HepG2 (cell line): ENCODE measurements at regions not wholly inside any gene's neighbourhood (a gene's known extent, or its start where the extent isn't known, plus 50 kb on each side); places are given as distances from the start of the nearest gene placed in this dataset.

Experiments
- ATAC-seq: fragments of 200-7000 bp; cut with Tn5 transposase; 3 replicates; pipeline ENCODE4 v1.9.1; 2020; ENCODE audit warnings: mild to moderate bottlenecking, moderate library complexity
- BruUV-seq: library from RNA; stranded (reverse); fragments of 400-500 nt; replicated peaks from 2 replicates; lab custom pipeline; 2021; lab: Mats Ljungman, UMichigan
- CTCF ChIA-PET: fragments of 300-600 bp; formaldehyde crosslinking; extraction: SDS; loops from one replicate; lab custom pipeline; 2021; ENCODE audit warnings: low total read pairs, inconsistent platforms, low intra/inter-chr PET ratio; lab: Yijun Ruan, JAX
- POLR2A ChIA-PET: fragments of 350-600 bp; sonication (Branson Sonifier 250); formaldehyde crosslinking; loops from one replicate; lab custom pipeline; 2020; ENCODE audit warnings: antibody characterized with exemption, inconsistent platforms; lab: Yijun Ruan, JAX
- DNase-seq: peaks from one replicate; pipeline ENCODE4 v3.0.0-alpha.2; 2015; ENCODE audit warnings: low spot score
- FAIRE-seq: peaks from 3 replicates; lab custom pipeline; 2011; peaks lifted over from hg19 to GRCh38; lab: Jason Lieb, UNC
- H2AFZ ChIP-seq: one replicate; pipeline ENCODE4 v1.6.1; 2011; ENCODE audit warnings: low read length, inconsistent platforms
- H3K27ac ChIP-seq: fragments of 300-600 bp; 3 replicates; pipeline ENCODE4 v1.8.0; 2011; ENCODE audit warnings: mixed run types, mild to moderate bottlenecking, mixed read lengths, low read length, inconsistent platforms; ENCODE audit not compliant: insufficient read depth; ENCODE audit errors: extremely low read length
- H3K27me3 ChIP-seq, 2 experiments: fragments of 200-600 bp in 1 of 2; 2 replicates in 1 of 2; 3 replicates in 1 of 2; pipeline versions ENCODE4 v1.6.0 to v1.8.0; 2011; ENCODE audit warnings: low read length in 2 of 2, mild to moderate bottlenecking in 2 of 2, moderate library complexity in 2 of 2, inconsistent platforms in 1 of 2; ENCODE audit not compliant: insufficient read depth in 2 of 2, control insufficient read depth in 1 of 2
- H3K36me3 ChIP-seq, 2 experiments: fragments of 200-600 bp in 1 of 2; replicated peaks in 1 of 2; 2 replicates in 1 of 2; 3 replicates in 1 of 2; pipeline versions ENCODE4 v1.5.1 to v1.8.0; 2011; ENCODE audit warnings: low read length in 2 of 2, inconsistent platforms in 1 of 2; ENCODE audit not compliant: insufficient read depth in 2 of 2, control insufficient read depth in 1 of 2
- H3K4me1 ChIP-seq: 2 replicates; pipeline ENCODE4 v1.5.1; 2012; ENCODE audit warnings: low read length, inconsistent platforms; ENCODE audit not compliant: insufficient read depth
- H3K4me2 ChIP-seq: 2 replicates; pipeline ENCODE4 v1.6.0; 2011; ENCODE audit warnings: low read depth, low read length, inconsistent platforms
- H3K4me3 ChIP-seq, 3 experiments: fragments of 200-600 bp in 1 of 3; sonication (generic), shearing (Covaris generic) in 1 of 3; replicated peaks in 1 of 3; 2 replicates each; pipeline ENCODE4 v1.5.1; 2011 to 2016; ENCODE audit warnings: low read length in 3 of 3, inconsistent platforms in 2 of 3, low read depth in 2 of 3, mild to moderate bottlenecking in 2 of 3, control low read depth in 1 of 3, mixed read lengths in 1 of 3; ENCODE audit not compliant: insufficient read depth in 1 of 3
- H3K79me2 ChIP-seq: one replicate; pipeline ENCODE4 v1.6.1; 2011; ENCODE audit warnings: low read length, inconsistent platforms; ENCODE audit not compliant: insufficient read depth
- H3K9ac ChIP-seq: 2 replicates; pipeline ENCODE4 v1.6.0; 2011; ENCODE audit warnings: mild to moderate bottlenecking, low read depth, low read length, inconsistent platforms; ENCODE audit not compliant: insufficient read depth
- H3K9me3 ChIP-seq: 2 replicates; pipeline ENCODE4 v1.5.1; 2012; ENCODE audit warnings: mild to moderate bottlenecking, low read length
- H4K20me1 ChIP-seq: 2 replicates; pipeline ENCODE4 v1.6.0; 2011; ENCODE audit warnings: inconsistent platforms, mild to moderate bottlenecking, low read length, moderate library complexity; ENCODE audit not compliant: insufficient read depth
- CHD4 ChIP-seq: fragments of 200-600 bp; sonication (generic); IDR thresholded peaks from 2 replicates; pipeline ENCODE4 v1.7.0; 2017; ENCODE audit warnings: mild to moderate bottlenecking, low read length, borderline replicate concordance
- EP300 ChIP-seq, 3 experiments: sonication (generic) in 1 of 3; formaldehyde crosslinking in 1 of 3; IDR thresholded peaks; 2 replicates each; pipeline versions ENCODE4 v1.5.1 to v1.6.1; 2011 to 2020; ENCODE audit warnings: low read depth in 2 of 3, low read length in 2 of 3, borderline replicate concordance in 1 of 3, improper control_type of control experiment in 1 of 3, mild to moderate bottlenecking in 1 of 3, missing genetic modification reagents in 1 of 3, moderate library complexity in 1 of 3
- GPN1 ChIP-seq: sonication (generic); formaldehyde crosslinking; IDR thresholded peaks from 2 replicates; pipeline ENCODE4 v1.5.1; 2020; ENCODE audit warnings: missing genetic modification reagents, borderline replicate concordance
- HNF4A ChIP-seq: sonication (generic); formaldehyde crosslinking; IDR thresholded peaks from 2 replicates; pipeline ENCODE4 v1.4.0; 2020; ENCODE audit warnings: missing genetic modification reagents
- HNRNPLL ChIP-seq: fragments of 200-400 bp; formaldehyde crosslinking; IDR thresholded peaks from 2 replicates; pipeline ENCODE4 v1.6.1; 2017; ENCODE audit warnings: mild to moderate bottlenecking, low read depth, low read length; ENCODE audit not compliant: poor library complexity, severe bottlenecking
- MBD4 ChIP-seq: IDR thresholded peaks from 2 replicates; pipeline ENCODE4 v1.6.1; 2012; ENCODE audit warnings: low read length, inconsistent platforms, borderline replicate concordance
- MEIS2 ChIP-seq: sonication (generic); formaldehyde crosslinking; IDR thresholded peaks from 2 replicates; pipeline ENCODE4 v1.9.0; 2021; ENCODE audit warnings: mild to moderate bottlenecking, missing genetic modification reagents
- MIER3 ChIP-seq: IDR thresholded peaks from 2 replicates; pipeline ENCODE4 v1.6.1; 2016; ENCODE audit warnings: missing compliant biosample characterization, borderline replicate concordance
- MLX ChIP-seq: IDR thresholded peaks from 2 replicates; pipeline ENCODE4 v1.6.1; 2016
- NFE2L2 ChIP-seq: fragments of 150-350 bp; IDR thresholded peaks from 2 replicates; pipeline ENCODE4 v1.6.1; 2014; ENCODE audit warnings: low read length
- NONO ChIP-seq, 2 experiments: fragments of 450-650 bp in 1 of 2; sonication (generic) in 1 of 2; formaldehyde crosslinking in 1 of 2; IDR thresholded peaks in 1 of 2; conservative IDR thresholded peaks in 1 of 2; 2 replicates each; pipeline versions ENCODE4 v1.6.1 to v1.8.0; 2017 to 2022; ENCODE audit warnings: mild to moderate bottlenecking in 1 of 2, missing genetic modification reagents in 1 of 2, moderate library complexity in 1 of 2
- RAD51 ChIP-seq: fragments of 450-650 bp; IDR thresholded peaks from 2 replicates; pipeline ENCODE4 v1.6.1; 2016; ENCODE audit warnings: borderline replicate concordance
- SMAD3 ChIP-seq: sonication (generic); formaldehyde crosslinking; IDR thresholded peaks from 2 replicates; pipeline ENCODE4 v1.4.0; 2020; ENCODE audit warnings: missing genetic modification reagents
- ZBTB46 ChIP-seq: sonication (generic); formaldehyde crosslinking; IDR thresholded peaks from 2 replicates; pipeline ENCODE4 v1.4.0; 2020; ENCODE audit warnings: mild to moderate bottlenecking, missing genetic modification reagents, borderline replicate concordance
- ZIK1 ChIP-seq: sonication (generic); formaldehyde crosslinking; IDR thresholded peaks from 2 replicates; pipeline ENCODE4 v1.5.0; 2020; ENCODE audit warnings: mild to moderate bottlenecking, low read depth, missing genetic modification reagents, borderline replicate concordance
- ZNF101 ChIP-seq: sonication (generic); formaldehyde crosslinking; IDR thresholded peaks from 2 replicates; pipeline ENCODE4 v1.4.0; 2020; ENCODE audit warnings: mild to moderate bottlenecking, low read depth, missing genetic modification reagents, borderline replicate concordance
- ZNF235 ChIP-seq: sonication (generic); formaldehyde crosslinking; IDR thresholded peaks from 2 replicates; pipeline ENCODE4 v1.8.1; 2023; ENCODE audit warnings: mild to moderate bottlenecking, missing genetic modification reagents, borderline replicate concordance
- ZNF275 ChIP-seq: sonication (generic); formaldehyde crosslinking; IDR thresholded peaks from 2 replicates; pipeline ENCODE4 v1.8.0; 2022; ENCODE audit warnings: missing genetic modification reagents, mild to moderate bottlenecking, inconsistent platforms, borderline replicate concordance
- whole genome bisulfite sequencing: methylation state at CpG from one replicate; pipeline ENCODE4 v1.1.6; 2017; ENCODE audit warnings: low lambda C conversion rate; 5-methylcytosine and 5-hydroxymethylcytosine counted together
- in situ Hi-C: cut with HindIII; loops from 2 replicates; pipeline ENCODE4 v1.10.0; 2017; ENCODE audit warnings: low pct_unique_long_range_greater_than_20kb; ENCODE audit not compliant: extremely low pct_ligation_motif_present
- intact Hi-C: fragments of 100-400 bp; cut with micrococcal nuclease; formaldehyde crosslinking; loops from one replicate; pipeline ENCODE4 v1.10.0; 2022; ENCODE audit not compliant: unreplicated experiment

GRCh38 chr2:52144590-52144989 lies 1112.7 kb upstream of the NRXN1 start:
- ATAC-seq (no peak), FAIRE-seq (no peak), DNase-seq (no peak)
- in situ Hi-C loops: no loop called here
- Histone ChIP-seq H3K9ac (no peak overlapping the region), H3K36me3 (no peaks in the 10 kb centered on the region), H2AFZ (no peak overlapping the region), H3K4me2 (no peak overlapping the region), H3K9me3 (peaks cover 38% of the 10 kb centered on the region), H3K4me3 (no peak overlapping the region), H3K4me1 (no peaks in the 10 kb centered on the region), H3K79me2 (no peaks in the 10 kb centered on the region), H3K27ac (no peak overlapping the region), H3K27me3 (no peaks in the 10 kb centered on the region), H4K20me1 (no peaks in the 10 kb centered on the region)
- WGBS: 29% methylated on average over 4 of the region's 4 CpGs
- no TSS peak for BruUV-seq
- CTCF ChIA-PET: no interaction called here
- POLR2A ChIA-PET: no interaction called here
- intact Hi-C loops: no loop called here
- TF ChIP-seq EP300 (IDR thresholded peaks at IDR 0.05; ENCODE audit: low read depth in 2 of 2, low read length in 2 of 2) (no peak), EP300 (CRISPR knock-in tag; IDR thresholded peaks at IDR 0.05; ENCODE audit: borderline replicate concordance) (no peak), MBD4 (no peak), ZNF101 (CRISPR knock-in tag) (no peak), SMAD3 (CRISPR knock-in tag) (no peak), MEIS2 (CRISPR knock-in tag) (no peak), CHD4 (no peak), ZNF235 (CRISPR knock-in tag) (no peak), HNF4A (CRISPR knock-in tag) (no peak), MIER3 (CRISPR knock-in tag) (no peak), NONO (IDR thresholded peaks at IDR 0.05) (no peak), NONO (CRISPR knock-in tag; conservative IDR thresholded peaks at IDR 0.05) (no peak), MLX (CRISPR knock-in tag) (no peak), GPN1 (CRISPR knock-in tag) (no peak), ZIK1 (CRISPR knock-in tag) (no peak), RAD51 (no peak), NFE2L2 (no peak), ZNF275 (CRISPR knock-in tag) (no peak), ZBTB46 (CRISPR knock-in tag) (no peak), HNRNPLL (no peak)
